HepG2 (cell line): ENCODE measurements at regions not wholly inside any gene's neighbourhood (a gene's known extent, or its start where the extent isn't known, plus 50 kb on each side); places are given as distances from the start of the nearest gene placed in this dataset.

ENCODE experiments used
- ATAC-seq: fragments of 200-7000 bp; cut with Tn5 transposase; 3 replicates; pipeline ENCODE4 v1.9.1; 2020; ENCODE audit warnings: mild to moderate bottlenecking, moderate library complexity
- BruUV-seq: library from RNA; stranded (reverse); fragments of 400-500 nt; replicated peaks from 2 replicates; lab custom pipeline; 2021; lab: Mats Ljungman, UMichigan
- CTCF ChIA-PET: fragments of 300-600 bp; formaldehyde crosslinking; extraction: SDS; loops from one replicate; lab custom pipeline; 2021; ENCODE audit warnings: low total read pairs, inconsistent platforms, low intra/inter-chr PET ratio; lab: Yijun Ruan, JAX
- POLR2A ChIA-PET: fragments of 350-600 bp; sonication (Branson Sonifier 250); formaldehyde crosslinking; loops from one replicate; lab custom pipeline; 2020; ENCODE audit warnings: antibody characterized with exemption, inconsistent platforms; lab: Yijun Ruan, JAX
- DNase-seq: peaks from one replicate; pipeline ENCODE4 v3.0.0-alpha.2; 2015; ENCODE audit warnings: low spot score
- FAIRE-seq: peaks from 3 replicates; lab custom pipeline; 2011; peaks lifted over from hg19 to GRCh38; lab: Jason Lieb, UNC
- H2AFZ ChIP-seq: one replicate; pipeline ENCODE4 v1.6.1; 2011; ENCODE audit warnings: low read length, inconsistent platforms
- H3K27ac ChIP-seq: fragments of 300-600 bp; 3 replicates; pipeline ENCODE4 v1.8.0; 2011; ENCODE audit warnings: mixed run types, mild to moderate bottlenecking, mixed read lengths, low read length, inconsistent platforms; ENCODE audit not compliant: insufficient read depth; ENCODE audit errors: extremely low read length
- H3K27me3 ChIP-seq, 2 experiments: fragments of 200-600 bp in 1 of 2; 2 replicates in 1 of 2; 3 replicates in 1 of 2; pipeline versions ENCODE4 v1.6.0 to v1.8.0; 2011; ENCODE audit warnings: low read length in 2 of 2, mild to moderate bottlenecking in 2 of 2, moderate library complexity in 2 of 2, inconsistent platforms in 1 of 2; ENCODE audit not compliant: insufficient read depth in 2 of 2, control insufficient read depth in 1 of 2
- H3K36me3 ChIP-seq, 2 experiments: fragments of 200-600 bp in 1 of 2; replicated peaks in 1 of 2; 2 replicates in 1 of 2; 3 replicates in 1 of 2; pipeline versions ENCODE4 v1.5.1 to v1.8.0; 2011; ENCODE audit warnings: low read length in 2 of 2, inconsistent platforms in 1 of 2; ENCODE audit not compliant: insufficient read depth in 2 of 2, control insufficient read depth in 1 of 2
- H3K4me1 ChIP-seq: 2 replicates; pipeline ENCODE4 v1.5.1; 2012; ENCODE audit warnings: low read length, inconsistent platforms; ENCODE audit not compliant: insufficient read depth
- H3K4me2 ChIP-seq: 2 replicates; pipeline ENCODE4 v1.6.0; 2011; ENCODE audit warnings: low read depth, low read length, inconsistent platforms
- H3K4me3 ChIP-seq, 3 experiments: fragments of 200-600 bp in 1 of 3; sonication (generic), shearing (Covaris generic) in 1 of 3; replicated peaks in 1 of 3; 2 replicates each; pipeline ENCODE4 v1.5.1; 2011 to 2016; ENCODE audit warnings: low read length in 3 of 3, inconsistent platforms in 2 of 3, low read depth in 2 of 3, mild to moderate bottlenecking in 2 of 3, control low read depth in 1 of 3, mixed read lengths in 1 of 3; ENCODE audit not compliant: insufficient read depth in 1 of 3
- H3K79me2 ChIP-seq: one replicate; pipeline ENCODE4 v1.6.1; 2011; ENCODE audit warnings: low read length, inconsistent platforms; ENCODE audit not compliant: insufficient read depth
- H3K9ac ChIP-seq: 2 replicates; pipeline ENCODE4 v1.6.0; 2011; ENCODE audit warnings: mild to moderate bottlenecking, low read depth, low read length, inconsistent platforms; ENCODE audit not compliant: insufficient read depth
- H3K9me3 ChIP-seq: 2 replicates; pipeline ENCODE4 v1.5.1; 2012; ENCODE audit warnings: mild to moderate bottlenecking, low read length
- H4K20me1 ChIP-seq: 2 replicates; pipeline ENCODE4 v1.6.0; 2011; ENCODE audit warnings: inconsistent platforms, mild to moderate bottlenecking, low read length, moderate library complexity; ENCODE audit not compliant: insufficient read depth
- AHR ChIP-seq: IDR thresholded peaks from 2 replicates; pipeline ENCODE4 v1.6.1; 2018; ENCODE audit warnings: missing genetic modification reagents, missing compliant biosample characterization
- MTF1 ChIP-seq: sonication (generic); formaldehyde crosslinking; IDR thresholded peaks from 2 replicates; pipeline ENCODE4 v1.5.0; 2020; ENCODE audit warnings: missing genetic modification reagents
- NFYB ChIP-seq: sonication (generic); formaldehyde crosslinking; IDR thresholded peaks from 2 replicates; pipeline ENCODE4 v1.4.0; 2020; ENCODE audit warnings: missing genetic modification reagents
- ZNF446 ChIP-seq: sonication (generic); formaldehyde crosslinking; IDR thresholded peaks from 2 replicates; pipeline ENCODE4 v1.5.0; 2020; ENCODE audit warnings: mild to moderate bottlenecking, missing genetic modification reagents
- ZNF563 ChIP-seq: sonication (generic); formaldehyde crosslinking; IDR thresholded peaks from 2 replicates; pipeline ENCODE4 v1.8.0; 2022; ENCODE audit warnings: mild to moderate bottlenecking, moderate library complexity, missing genetic modification reagents
- ZNF713 ChIP-seq: sonication (generic); formaldehyde crosslinking; IDR thresholded peaks from 2 replicates; pipeline ENCODE4 v1.4.0; 2020; ENCODE audit warnings: mild to moderate bottlenecking, missing genetic modification reagents
- ZNF737 ChIP-seq: sonication (generic); formaldehyde crosslinking; IDR thresholded peaks from 2 replicates; pipeline ENCODE4 v1.5.0; 2020; ENCODE audit warnings: missing genetic modification reagents, mild to moderate bottlenecking, borderline replicate concordance
- WGBS: methylation state at CpG from one replicate; pipeline ENCODE4 v1.1.6; 2017; ENCODE audit warnings: low lambda C conversion rate; 5-methylcytosine and 5-hydroxymethylcytosine counted together
- in situ Hi-C: cut with HindIII; loops from 2 replicates; pipeline ENCODE4 v1.10.0; 2017; ENCODE audit warnings: low pct_unique_long_range_greater_than_20kb; ENCODE audit not compliant: extremely low pct_ligation_motif_present
- intact Hi-C: fragments of 100-400 bp; cut with micrococcal nuclease; formaldehyde crosslinking; loops from one replicate; pipeline ENCODE4 v1.10.0; 2022; ENCODE audit not compliant: unreplicated experiment
- TF ChIP-seq, protein P1 (sequence below): sonication (generic); formaldehyde crosslinking; IDR thresholded peaks from 2 replicates; pipeline ENCODE4 v1.5.0; 2020; ENCODE audit warnings: missing genetic modification reagents
- TF ChIP-seq, protein P2 (sequence below): IDR thresholded peaks from 2 replicates; pipeline ENCODE4 v1.6.1; 2016; ENCODE audit warnings: missing biosample characterization, missing genetic modification reagents, low read depth
- TF ChIP-seq, protein P3 (sequence below), 2 experiments: sonication (generic) in 1 of 2; formaldehyde crosslinking in 1 of 2; IDR thresholded peaks; 2 replicates each; pipeline versions ENCODE4 v1.6.1 to v1.9.0; 2014 to 2022; ENCODE audit warnings: antibody characterized with exemption in 1 of 2, borderline replicate concordance in 1 of 2, inconsistent platforms in 1 of 2, low read depth in 1 of 2, missing genetic modification reagents in 1 of 2
- TF ChIP-seq, protein P4 (sequence below): sonication (generic); formaldehyde crosslinking; IDR thresholded peaks from 2 replicates; pipeline ENCODE4 v1.4.0; 2020; ENCODE audit warnings: missing genetic modification reagents

DNA sequence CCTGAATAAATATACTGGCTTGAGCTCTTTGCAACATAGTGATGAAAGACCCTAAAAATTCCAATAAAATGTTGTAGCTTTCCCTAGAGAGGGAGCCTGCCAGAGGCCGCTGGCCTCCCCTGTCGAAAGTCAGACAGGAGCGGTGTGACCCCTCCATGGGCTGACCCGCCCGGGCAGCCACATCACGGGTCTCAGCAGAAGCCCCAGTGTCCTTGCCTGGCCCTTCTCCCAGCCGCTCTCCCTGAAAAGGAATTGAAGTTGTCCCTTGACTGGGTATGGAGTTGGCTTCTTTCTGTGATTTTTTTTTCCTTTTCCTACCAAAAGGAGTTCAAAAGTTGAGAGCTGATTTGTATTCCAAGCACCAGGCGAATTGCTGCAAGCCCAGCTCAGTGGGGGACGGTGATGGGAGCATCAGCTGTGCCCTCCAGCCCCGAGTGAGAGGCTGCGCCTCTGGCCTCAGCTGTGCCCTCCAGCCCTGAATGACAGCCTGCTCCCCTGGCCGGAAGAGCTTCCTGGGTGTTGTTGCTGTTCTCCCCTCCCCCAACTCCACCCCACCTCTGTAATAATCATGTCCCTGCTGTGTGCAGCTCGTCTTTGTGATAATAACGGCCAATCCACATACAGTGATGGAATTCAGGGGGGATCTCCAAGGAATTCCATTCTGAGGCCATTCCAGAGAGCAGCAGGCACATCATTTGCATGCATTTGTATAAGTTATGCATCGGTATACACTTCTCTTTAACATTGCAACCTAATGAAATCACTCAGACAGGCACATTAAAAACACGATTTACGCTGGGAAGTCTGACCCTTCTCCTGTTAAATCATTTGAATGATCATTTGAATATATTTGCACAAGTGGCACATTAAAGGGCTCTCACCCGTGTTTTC lies 501.0 kb downstream of the EIPR1 start:
- no peak overlapping the region for H3K27ac ChIP-seq
- no peaks in the 10 kb centered on the region for H3K36me3 ChIP-seq
- POLR2A ChIA-PET, result no interaction called here
- 25% methylated on average over 18 of the region's 18 CpGs for WGBS
- H3K9ac ChIP-seq, result no peak overlapping the region
- H3K79me2 ChIP-seq, result no peaks in the 10 kb centered on the region
- no peak for DNase-seq
- H2AFZ ChIP-seq, result no peak overlapping the region
- BruUV-seq, result no TSS peak
- ATAC-seq, result no peak
- CTCF ChIA-PET, result no interaction called here
- intact Hi-C loops, result no loop called here
- no peaks in the 10 kb centered on the region for H3K4me1 ChIP-seq
- in situ Hi-C loops, result no loop called here
- no peak overlapping the region for H3K4me2 ChIP-seq
- H4K20me1 ChIP-seq, result no peaks in the 10 kb centered on the region
- H3K9me3 ChIP-seq, result no peaks in the 10 kb centered on the region
- H3K4me3 ChIP-seq, result no peak overlapping the region
- no peak for FAIRE-seq
- H3K27me3 ChIP-seq, result peaks cover 6 to 18% of the 10 kb centered on the region in 2 experiments; a peak in 3 of 5 replicates
- TF ChIP-seq ZNF713 (CRISPR knock-in tag) (no peak), MTF1 (CRISPR knock-in tag) (no peak), NFYB (no peak), ZNF737 (CRISPR knock-in tag) (no peak), ZNF446 (no peak), ZNF563 (CRISPR knock-in tag) (no peak), AHR (CRISPR knock-in tag) (no peak)
- TF ChIP-seq, protein P1, sequence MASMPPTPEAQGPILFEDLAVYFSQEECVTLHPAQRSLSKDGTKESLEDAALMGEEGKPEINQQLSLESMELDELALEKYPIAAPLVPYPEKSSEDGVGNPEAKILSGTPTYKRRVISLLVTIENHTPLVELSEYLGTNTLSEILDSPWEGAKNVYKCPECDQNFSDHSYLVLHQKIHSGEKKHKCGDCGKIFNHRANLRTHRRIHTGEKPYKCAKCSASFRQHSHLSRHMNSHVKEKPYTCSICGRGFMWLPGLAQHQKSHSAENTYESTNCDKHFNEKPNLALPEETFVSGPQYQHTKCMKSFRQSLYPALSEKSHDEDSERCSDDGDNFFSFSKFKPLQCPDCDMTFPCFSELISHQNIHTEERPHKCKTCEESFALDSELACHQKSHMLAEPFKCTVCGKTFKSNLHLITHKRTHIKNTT, result no peak
- TF ChIP-seq, protein P2, sequence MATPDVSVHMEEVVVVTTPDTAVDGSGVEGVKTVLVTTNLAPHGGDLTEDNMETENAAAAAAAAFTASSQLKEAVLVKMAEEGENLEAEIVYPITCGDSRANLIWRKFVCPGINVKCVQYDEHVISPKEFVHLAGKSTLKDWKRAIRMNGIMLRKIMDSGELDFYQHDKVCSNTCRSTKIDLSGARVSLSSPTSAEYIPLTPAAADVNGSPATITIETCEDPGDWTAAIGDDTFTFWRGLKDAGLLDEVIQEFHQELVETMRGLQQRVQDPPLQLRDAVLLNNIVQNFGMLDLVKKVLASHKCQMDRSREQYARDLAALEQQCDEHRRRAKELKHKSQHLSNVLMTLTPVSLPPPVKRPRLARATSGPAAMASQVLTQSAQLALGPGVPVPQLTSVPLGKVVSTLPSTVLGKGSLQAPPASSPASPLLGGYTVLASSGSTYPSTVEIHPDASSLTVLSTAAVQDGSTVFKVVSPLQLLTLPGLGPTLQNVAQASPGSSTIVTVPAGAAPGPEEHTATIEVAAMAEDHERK (CRISPR knock-in tag), result no peak
- TF ChIP-seq, protein P3, sequence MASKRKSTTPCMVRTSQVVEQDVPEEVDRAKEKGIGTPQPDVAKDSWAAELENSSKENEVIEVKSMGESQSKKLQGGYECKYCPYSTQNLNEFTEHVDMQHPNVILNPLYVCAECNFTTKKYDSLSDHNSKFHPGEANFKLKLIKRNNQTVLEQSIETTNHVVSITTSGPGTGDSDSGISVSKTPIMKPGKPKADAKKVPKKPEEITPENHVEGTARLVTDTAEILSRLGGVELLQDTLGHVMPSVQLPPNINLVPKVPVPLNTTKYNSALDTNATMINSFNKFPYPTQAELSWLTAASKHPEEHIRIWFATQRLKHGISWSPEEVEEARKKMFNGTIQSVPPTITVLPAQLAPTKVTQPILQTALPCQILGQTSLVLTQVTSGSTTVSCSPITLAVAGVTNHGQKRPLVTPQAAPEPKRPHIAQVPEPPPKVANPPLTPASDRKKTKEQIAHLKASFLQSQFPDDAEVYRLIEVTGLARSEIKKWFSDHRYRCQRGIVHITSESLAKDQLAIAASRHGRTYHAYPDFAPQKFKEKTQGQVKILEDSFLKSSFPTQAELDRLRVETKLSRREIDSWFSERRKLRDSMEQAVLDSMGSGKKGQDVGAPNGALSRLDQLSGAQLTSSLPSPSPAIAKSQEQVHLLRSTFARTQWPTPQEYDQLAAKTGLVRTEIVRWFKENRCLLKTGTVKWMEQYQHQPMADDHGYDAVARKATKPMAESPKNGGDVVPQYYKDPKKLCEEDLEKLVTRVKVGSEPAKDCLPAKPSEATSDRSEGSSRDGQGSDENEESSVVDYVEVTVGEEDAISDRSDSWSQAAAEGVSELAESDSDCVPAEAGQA (IDR thresholded peaks at IDR 0.05; ENCODE audit: low read depth), result no peak
- TF ChIP-seq, protein P3 (CRISPR knock-in tag; IDR thresholded peaks at IDR 0.05; ENCODE audit: borderline replicate concordance), result no peak
- TF ChIP-seq, protein P4, sequence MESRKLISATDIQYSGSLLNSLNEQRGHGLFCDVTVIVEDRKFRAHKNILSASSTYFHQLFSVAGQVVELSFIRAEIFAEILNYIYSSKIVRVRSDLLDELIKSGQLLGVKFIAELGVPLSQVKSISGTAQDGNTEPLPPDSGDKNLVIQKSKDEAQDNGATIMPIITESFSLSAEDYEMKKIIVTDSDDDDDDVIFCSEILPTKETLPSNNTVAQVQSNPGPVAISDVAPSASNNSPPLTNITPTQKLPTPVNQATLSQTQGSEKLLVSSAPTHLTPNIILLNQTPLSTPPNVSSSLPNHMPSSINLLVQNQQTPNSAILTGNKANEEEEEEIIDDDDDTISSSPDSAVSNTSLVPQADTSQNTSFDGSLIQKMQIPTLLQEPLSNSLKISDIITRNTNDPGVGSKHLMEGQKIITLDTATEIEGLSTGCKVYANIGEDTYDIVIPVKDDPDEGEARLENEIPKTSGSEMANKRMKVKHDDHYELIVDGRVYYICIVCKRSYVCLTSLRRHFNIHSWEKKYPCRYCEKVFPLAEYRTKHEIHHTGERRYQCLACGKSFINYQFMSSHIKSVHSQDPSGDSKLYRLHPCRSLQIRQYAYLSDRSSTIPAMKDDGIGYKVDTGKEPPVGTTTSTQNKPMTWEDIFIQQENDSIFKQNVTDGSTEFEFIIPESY, result no peak
